ENCODE measurements at regions not wholly inside any gene's neighbourhood (a gene's known extent, or its start where the extent isn't known, plus 50 kb on each side); places are given as distances from the start of the nearest gene placed in this dataset.
"Not testable (repeated sequence)": the region's sequence is repeated elsewhere in the genome, so short reads cannot be mapped to it uniquely, and the experiment has no call there.

DNA sequence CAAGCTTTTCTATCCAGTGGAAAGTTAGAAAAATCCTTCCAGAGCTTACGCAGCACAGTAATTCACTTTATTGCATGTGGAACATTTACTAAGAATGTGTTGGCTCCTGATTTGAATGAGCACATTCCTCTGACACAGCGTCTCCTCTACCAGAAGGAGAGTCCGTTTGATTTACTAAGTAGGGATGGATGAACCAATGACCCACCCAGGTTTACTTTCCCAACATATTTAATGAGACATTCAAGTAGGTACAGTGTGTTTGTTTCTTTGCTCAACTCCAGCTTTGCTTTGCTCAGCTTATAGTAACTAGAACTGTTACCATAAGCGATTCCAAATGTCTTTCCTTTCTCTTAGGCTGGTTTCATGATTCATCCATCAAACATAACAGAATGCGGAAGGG, 161.7 kb downstream of the SMARCA1 start:
- Mint-ChIP-seq H3K4me1 (no peaks in the 10 kb centered on the region), H3K27ac (no peak overlapping the region), H3K27me3 (no peaks in the 10 kb centered on the region), H3K9me3 (no peaks in the 10 kb centered on the region), H3K36me3 (no peaks in the 10 kb centered on the region), H3K4me3 (no peak overlapping the region)
- DNase-seq (ENCODE audit: low spot score in 2 of 2) (no peak), ATAC-seq (ENCODE audit: low read depth) (no peak)

DNA sequence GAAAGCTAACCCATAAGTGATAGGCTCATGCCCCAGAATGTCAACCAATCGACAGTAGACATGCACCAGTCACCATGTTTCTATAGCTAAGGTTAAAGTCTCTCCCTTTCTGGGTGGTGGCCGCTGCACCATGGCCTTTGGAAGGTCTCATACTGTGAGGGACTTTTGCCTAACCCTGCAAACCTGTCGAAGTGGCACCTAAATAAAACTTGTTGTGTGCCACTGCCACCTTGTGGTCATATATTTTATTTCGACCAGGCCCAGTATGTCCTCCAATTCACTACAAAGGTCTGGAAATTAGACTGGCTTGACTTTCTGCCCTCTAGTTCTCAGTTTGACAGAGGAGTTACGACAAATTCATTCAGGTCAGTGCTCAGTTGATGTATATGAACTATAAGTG, 163.1 kb downstream of the SMARCA1 start:
- H3K36me3 Mint-ChIP-seq: no peaks in the 10 kb centered on the region
- ATAC-seq (ENCODE audit: low read depth) (peak; percentile 27), DNase-seq (ENCODE audit: low spot score in 2 of 2) (peak; percentile 7 to 19)
- no peaks in the 10 kb centered on the region for H3K9me3 Mint-ChIP-seq
- H3K4me3 Mint-ChIP-seq: no peak overlapping the region
- H3K4me1 Mint-ChIP-seq: no peaks in the 10 kb centered on the region
- no peaks in the 10 kb centered on the region for H3K27me3 Mint-ChIP-seq
- H3K27ac Mint-ChIP-seq: no peak overlapping the region

DNA sequence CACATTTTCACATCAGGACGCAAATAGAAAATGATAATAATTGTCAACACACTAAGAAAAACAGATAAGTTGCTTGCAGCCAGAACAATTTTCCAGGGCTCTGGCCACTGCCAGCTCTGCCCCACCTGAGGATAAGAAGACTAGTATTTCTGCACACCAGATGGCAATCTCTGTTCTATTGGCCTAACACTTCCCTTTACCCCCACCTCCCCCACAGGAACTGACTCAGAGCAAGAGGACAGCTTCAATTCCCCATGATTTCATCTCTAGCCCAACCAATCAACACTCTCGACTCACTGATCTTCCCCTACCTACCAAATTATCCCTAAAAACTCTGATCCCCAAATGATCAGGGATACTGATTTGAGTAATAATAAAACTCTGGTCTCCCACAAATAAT, 164.0 kb downstream of the SMARCA1 start:
- H3K4me1 Mint-ChIP-seq: no peaks in the 10 kb centered on the region
- H3K36me3 Mint-ChIP-seq: no peaks in the 10 kb centered on the region
- no peak overlapping the region for H3K27ac Mint-ChIP-seq
- H3K4me3 Mint-ChIP-seq: no peak overlapping the region
- H3K9me3 Mint-ChIP-seq: no peaks in the 10 kb centered on the region
- ATAC-seq (ENCODE audit: low read depth) (no peak), DNase-seq (ENCODE audit: low spot score in 2 of 2) (no peak)
- no peaks in the 10 kb centered on the region for H3K27me3 Mint-ChIP-seq

DNA sequence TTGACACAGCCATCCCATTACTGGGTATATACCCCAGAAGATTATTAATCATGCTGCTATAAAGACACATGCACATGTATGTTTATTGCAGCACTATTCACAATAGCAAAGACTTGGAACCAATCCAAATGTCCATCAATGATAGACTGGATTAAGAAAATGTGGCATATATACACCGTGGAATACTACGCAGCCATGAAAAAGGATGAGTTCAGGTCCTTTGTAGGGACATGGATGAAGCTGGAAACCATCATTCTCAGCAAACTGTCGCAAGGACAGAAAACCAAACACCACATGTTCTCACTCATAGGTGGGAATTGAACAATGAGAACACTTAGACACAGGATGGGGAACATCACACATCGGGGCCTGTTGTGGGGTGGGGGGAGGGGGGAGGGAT, 165.9 kb downstream of the SMARCA1 start:
- DNase-seq (ENCODE audit: low spot score in 2 of 2); H3K36me3 Mint-ChIP-seq; H3K4me3 Mint-ChIP-seq; H3K9me3 Mint-ChIP-seq; H3K27ac Mint-ChIP-seq; H3K27me3 Mint-ChIP-seq; H3K4me1 Mint-ChIP-seq; ATAC-seq (ENCODE audit: low read depth): not testable (repeated sequence)

DNA sequence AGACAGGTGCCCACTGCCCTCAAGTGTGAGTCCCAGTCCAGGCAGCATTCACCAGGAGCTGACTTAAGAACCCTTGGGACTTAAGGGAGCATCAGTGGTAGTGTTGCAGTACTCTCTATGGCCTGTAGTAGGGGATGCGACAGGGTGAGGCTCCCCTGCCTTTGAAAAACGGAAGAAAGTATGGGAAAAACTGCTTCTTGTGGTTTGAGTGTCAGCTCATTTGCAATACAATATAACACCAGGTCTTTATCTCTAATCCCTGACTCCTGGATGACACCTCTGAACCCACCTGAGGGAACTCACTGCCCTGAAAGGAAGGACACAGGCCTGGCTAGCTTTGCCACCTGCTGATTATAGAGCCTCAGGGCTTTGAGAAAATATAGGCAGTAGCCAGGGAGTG, 176.0 kb downstream of the SMARCA1 start:
- DNase-seq (ENCODE audit: low spot score in 2 of 2) (no peak), ATAC-seq (ENCODE audit: low read depth) (no peak)
- Mint-ChIP-seq H3K4me1 (no peaks in the 10 kb centered on the region), H3K9me3 (peaks cover 3% of the 10 kb centered on the region), H3K36me3 (no peaks in the 10 kb centered on the region), H3K4me3 (no peak overlapping the region), H3K27ac (no peak overlapping the region), H3K27me3 (no peaks in the 10 kb centered on the region)

DNA sequence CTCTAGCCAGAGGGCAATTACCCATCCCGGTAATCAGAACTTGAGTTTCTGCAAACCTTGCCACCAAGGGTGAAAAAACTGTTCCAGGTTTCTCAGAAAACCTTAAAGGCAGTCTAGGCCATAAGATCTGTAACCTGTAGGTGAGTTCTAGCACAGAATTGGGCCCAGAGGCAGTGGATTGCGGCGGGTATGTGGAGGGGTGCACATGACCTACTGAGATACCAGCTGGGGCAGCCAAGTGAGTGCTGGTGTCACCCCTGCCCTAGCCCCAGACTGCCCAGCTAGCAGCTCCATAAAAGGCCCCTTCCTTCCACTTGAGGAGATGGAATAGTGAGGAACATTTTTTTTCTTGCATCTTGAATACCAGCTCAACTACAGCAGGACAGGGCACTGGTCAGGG, 176.7 kb downstream of the SMARCA1 start:
- Mint-ChIP-seq H3K36me3 (no peaks in the 10 kb centered on the region), H3K27ac (no peak overlapping the region), H3K4me3 (no peak overlapping the region), H3K27me3 (no peaks in the 10 kb centered on the region), H3K4me1 (no peaks in the 10 kb centered on the region), H3K9me3 (peaks cover 3% of the 10 kb centered on the region)
- DNase-seq (ENCODE audit: low spot score in 2 of 2) (no peak), ATAC-seq (ENCODE audit: low read depth) (no peak)

DNA sequence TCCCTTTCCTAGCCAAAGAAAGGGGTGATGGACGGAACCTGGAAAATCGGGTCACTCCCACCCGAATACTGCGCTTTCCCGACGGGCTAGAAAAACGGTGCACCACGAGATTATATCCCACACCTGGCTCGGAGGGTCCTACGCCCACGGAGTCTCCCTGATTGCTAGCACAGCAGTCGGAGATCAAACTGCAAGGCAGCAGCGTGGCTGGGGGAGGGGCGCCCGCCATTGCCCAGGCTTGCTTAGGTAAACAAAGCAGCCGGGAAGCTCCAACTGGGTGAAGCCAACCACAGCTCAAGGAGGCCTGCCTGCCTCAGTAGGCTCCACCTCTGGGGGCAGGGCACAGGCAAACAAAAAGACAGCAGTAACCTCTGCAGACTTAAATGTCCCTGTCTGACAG, 186.0 kb downstream of the SMARCA1 start:
- not testable (repeated sequence) for H3K4me3 Mint-ChIP-seq

DNA sequence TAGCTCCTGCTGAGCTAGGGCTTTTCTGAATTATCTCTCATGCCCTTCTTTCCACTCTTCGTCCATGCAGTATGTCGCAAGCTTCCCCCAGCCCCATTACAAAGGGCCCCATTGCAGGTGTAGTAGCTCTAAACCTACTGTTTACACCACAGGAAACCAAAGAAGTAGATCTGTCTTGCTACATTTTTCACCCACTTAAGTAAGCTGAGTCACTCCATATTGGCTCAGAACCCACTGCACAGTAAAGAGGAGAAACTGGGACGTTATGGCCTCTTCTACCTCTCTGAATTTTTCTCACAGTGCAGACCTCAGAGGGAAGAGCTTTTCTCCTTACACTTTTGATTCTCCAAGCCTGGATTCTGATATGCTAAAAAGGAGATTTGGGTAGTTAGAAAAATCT, 200.2 kb downstream of the SMARCA1 start:
- Mint-ChIP-seq H3K36me3 (no peaks in the 10 kb centered on the region), H3K4me1 (no peaks in the 10 kb centered on the region), H3K9me3 (no peaks in the 10 kb centered on the region), H3K4me3 (no peak overlapping the region), H3K27ac (no peak overlapping the region), H3K27me3 (no peaks in the 10 kb centered on the region)
- no peak for ATAC-seq (ENCODE audit: low read depth)
- DNase-seq (ENCODE audit: low spot score in 2 of 2): no peak

More for the DNA sequence above, 186.0 kb downstream of the SMARCA1 start:
- not testable (repeated sequence) for H3K27ac Mint-ChIP-seq; H3K27me3 Mint-ChIP-seq; H3K9me3 Mint-ChIP-seq; H3K36me3 Mint-ChIP-seq; ATAC-seq (ENCODE audit: low read depth); H3K4me1 Mint-ChIP-seq; DNase-seq (ENCODE audit: low spot score in 2 of 2)

DNA sequence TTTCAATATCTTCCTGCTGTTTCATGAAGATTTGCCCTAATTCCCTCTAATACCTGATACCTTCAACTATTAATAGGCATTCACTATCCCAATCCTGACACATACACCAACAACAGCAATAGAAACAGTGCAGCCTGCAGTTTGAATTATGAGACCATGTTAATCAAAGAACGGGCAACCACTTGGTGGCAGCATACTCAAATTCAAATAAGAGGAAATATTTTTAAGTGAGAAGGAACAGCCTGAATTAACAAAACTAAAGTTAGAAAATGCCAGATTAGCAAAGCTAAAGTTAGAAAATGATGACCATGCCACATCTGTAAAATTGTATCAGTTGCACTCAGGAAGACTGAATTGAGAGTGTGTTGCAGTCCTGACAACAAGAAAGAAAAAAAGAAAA, 204.9 kb downstream of the SMARCA1 start:
- no peak for ATAC-seq (ENCODE audit: low read depth)
- DNase-seq (ENCODE audit: low spot score in 2 of 2): no peak
- Mint-ChIP-seq H3K27ac (no peak overlapping the region), H3K36me3 (no peaks in the 10 kb centered on the region), H3K4me1 (no peaks in the 10 kb centered on the region), H3K27me3 (no peaks in the 10 kb centered on the region), H3K9me3 (no peaks in the 10 kb centered on the region), H3K4me3 (no peak overlapping the region)

DNA sequence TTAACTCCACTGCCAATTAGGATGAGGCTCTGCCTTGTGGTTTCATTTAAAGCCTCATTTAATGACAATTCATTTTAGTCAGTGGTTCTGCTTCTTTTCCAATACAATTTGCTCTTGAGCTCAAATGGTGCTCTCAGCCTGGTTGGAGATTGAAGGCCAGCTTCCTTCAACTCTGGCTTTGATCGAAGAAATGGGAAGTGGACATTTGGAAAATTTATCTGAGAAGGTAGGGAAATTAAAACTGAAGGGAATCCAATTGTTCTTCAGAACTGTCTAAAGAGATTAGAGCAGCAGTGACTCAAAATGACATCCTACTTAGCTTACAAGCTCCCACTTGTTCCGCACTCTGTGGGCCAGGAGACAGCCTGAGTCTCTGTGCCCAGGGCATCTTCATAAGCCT, 206.8 kb downstream of the SMARCA1 start:
- H3K27ac Mint-ChIP-seq: no peak overlapping the region

DNA sequence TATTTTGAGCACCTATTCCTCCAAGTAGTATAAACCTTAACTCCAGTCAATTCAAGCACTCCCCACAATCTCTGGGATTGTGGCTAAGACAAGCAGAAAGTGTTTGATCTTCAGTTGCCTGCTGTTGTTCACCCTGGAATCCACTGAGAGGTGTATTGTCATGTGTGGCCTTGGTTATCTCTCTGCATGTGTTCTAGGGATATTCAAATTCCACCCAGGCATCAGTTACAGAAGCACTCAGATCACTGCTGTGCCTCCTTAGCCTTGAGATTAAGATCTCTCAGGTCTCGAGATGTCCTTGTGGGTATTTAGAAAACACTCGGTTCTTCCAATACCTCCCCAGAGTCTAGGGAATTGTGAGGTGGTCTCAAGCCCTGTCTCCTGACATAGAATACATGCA, 213.3 kb downstream of the SMARCA1 start:
- Mint-ChIP-seq H3K27me3 (no peaks in the 10 kb centered on the region), H3K36me3 (no peaks in the 10 kb centered on the region), H3K9me3 (peaks cover 1% of the 10 kb centered on the region), H3K4me3 (no peak overlapping the region), H3K27ac (no peak overlapping the region), H3K4me1 (no peaks in the 10 kb centered on the region)
- ATAC-seq (ENCODE audit: low read depth) (no peak), DNase-seq (ENCODE audit: low spot score in 2 of 2) (no peak)

More for the DNA sequence above, 206.8 kb downstream of the SMARCA1 start:
- Mint-ChIP-seq H3K27me3 (no peaks in the 10 kb centered on the region), H3K9me3 (no peaks in the 10 kb centered on the region), H3K36me3 (no peaks in the 10 kb centered on the region), H3K4me1 (no peaks in the 10 kb centered on the region), H3K4me3 (no peak overlapping the region)
- ATAC-seq (ENCODE audit: low read depth) (no peak), DNase-seq (ENCODE audit: low spot score in 2 of 2) (no peak)

DNA sequence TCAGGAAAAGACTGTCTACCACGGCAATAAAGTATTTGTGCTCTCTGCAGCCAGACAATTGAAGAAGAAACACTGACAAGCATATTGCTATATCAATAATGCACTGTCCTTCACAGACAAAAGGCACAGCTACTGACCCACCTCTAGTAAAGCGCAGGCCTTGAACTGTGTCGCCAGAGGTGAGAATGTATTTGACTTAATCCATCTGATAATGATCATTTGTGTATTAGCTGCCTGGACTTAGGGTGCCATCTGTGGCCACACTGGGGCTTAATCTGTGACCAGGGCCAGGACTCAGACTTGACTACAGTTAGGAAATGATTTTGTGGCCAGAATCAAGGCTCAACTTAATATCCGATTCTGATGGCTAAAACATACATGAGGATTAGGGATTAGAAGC, 260.4 kb downstream of the SMARCA1 start:
- no peak for DNase-seq (ENCODE audit: low spot score in 2 of 2)
- H3K4me1 Mint-ChIP-seq: no peaks in the 10 kb centered on the region
- no peaks in the 10 kb centered on the region for H3K27me3 Mint-ChIP-seq
- H3K9me3 Mint-ChIP-seq: peaks cover 1% of the 10 kb centered on the region
- no peak for ATAC-seq (ENCODE audit: low read depth)
- H3K27ac Mint-ChIP-seq: no peak overlapping the region
- no peaks in the 10 kb centered on the region for H3K36me3 Mint-ChIP-seq
- no peak overlapping the region for H3K4me3 Mint-ChIP-seq

DNA sequence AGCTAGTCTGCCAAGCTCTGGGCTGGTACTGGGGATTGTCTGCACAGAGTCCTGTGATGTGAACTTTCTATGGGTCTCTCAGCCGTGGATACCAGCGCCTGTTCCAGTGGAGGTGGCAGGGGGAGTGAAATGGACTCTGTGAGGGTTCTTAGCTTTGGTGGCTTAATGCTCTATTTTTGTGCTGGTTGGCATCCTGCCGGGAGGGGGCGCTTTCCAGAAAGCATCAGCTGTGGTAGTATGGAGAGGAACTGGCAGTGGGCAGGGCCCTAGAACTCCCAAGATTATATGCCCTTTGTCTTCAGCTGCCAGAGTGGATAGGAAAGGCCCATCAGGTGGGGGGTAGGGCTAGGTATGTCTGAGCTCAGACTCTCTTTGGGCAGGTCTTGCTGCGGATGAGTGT, 267.8 kb downstream of the SMARCA1 start:
- ATAC-seq (ENCODE audit: low read depth); H3K36me3 Mint-ChIP-seq; H3K4me3 Mint-ChIP-seq; DNase-seq (ENCODE audit: low spot score in 2 of 2); H3K9me3 Mint-ChIP-seq; H3K27me3 Mint-ChIP-seq; H3K27ac Mint-ChIP-seq; H3K4me1 Mint-ChIP-seq: not testable (repeated sequence)

DNA sequence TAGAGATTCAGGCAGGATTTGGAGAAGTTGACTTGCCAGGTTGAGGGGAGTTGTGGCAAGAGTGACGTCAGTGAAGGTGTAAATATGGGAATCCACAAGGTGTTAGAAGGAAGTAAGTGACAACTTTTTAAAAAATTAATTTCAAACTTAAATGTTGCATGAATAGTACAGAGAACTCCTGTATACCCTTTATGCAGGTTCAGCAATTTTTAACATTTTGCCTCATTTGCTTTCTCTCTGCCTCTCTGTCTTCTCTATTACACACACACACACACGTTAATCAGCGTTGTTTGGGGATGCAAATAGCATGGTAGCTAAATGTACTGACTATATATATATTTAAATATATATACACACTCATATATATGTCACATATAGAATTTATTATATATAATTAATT, 273.7 kb downstream of the SMARCA1 start:
- Mint-ChIP-seq H3K4me3 (no peak overlapping the region), H3K27me3 (no peaks in the 10 kb centered on the region), H3K9me3 (peaks cover 2% of the 10 kb centered on the region), H3K27ac (no peak overlapping the region), H3K4me1 (no peaks in the 10 kb centered on the region), H3K36me3 (no peaks in the 10 kb centered on the region)
- ATAC-seq (ENCODE audit: low read depth) (no peak), DNase-seq (ENCODE audit: low spot score in 2 of 2) (no peak)

DNA sequence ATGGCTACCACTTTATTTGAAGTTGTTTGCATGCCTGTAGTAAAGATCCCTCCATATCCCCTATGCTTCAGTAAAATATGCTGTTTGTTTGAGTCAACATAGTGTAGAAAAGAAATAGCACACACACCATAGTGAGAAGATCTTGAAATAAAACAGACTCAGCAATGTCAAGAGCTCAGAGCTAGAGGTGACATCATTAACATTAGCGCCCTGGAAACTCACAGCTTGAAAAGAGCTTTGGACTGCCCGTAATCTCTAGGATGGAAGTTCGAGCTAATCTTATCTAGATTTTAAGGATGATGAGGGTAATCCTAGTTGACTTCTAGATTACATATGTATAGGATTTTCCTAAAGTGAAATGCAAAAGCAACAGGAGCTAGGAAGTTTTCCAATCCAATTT, 275.6 kb downstream of the SMARCA1 start:
- Mint-ChIP-seq H3K36me3 (no peaks in the 10 kb centered on the region), H3K27ac (no peak overlapping the region), H3K27me3 (no peaks in the 10 kb centered on the region), H3K9me3 (no peaks in the 10 kb centered on the region), H3K4me3 (no peak overlapping the region), H3K4me1 (no peaks in the 10 kb centered on the region)
- ATAC-seq (ENCODE audit: low read depth): no peak
- DNase-seq (ENCODE audit: low spot score in 2 of 2): no peak

DNA sequence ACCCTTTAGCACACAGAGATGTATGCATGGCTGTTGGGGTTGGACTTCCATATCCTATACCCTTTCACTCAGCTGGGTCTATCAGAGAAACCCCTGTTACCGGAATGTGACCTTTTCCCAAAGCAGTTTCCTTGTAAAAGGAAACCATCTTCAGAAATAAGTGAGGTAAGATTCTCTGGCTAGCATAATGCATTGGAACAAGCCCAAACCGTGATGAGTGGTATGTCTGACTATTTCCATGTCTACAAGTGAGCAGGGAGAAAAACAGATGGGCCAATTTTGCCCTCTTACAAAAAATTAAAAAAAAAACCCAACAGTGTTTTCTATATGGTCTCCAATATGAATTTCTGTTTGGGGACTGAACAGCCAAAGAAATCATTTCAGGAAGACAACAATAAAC, 283.9 kb downstream of the SMARCA1 start:
- Mint-ChIP-seq H3K36me3 (no peaks in the 10 kb centered on the region), H3K27me3 (no peaks in the 10 kb centered on the region), H3K4me3 (no peak overlapping the region), H3K4me1 (no peaks in the 10 kb centered on the region), H3K27ac (no peak overlapping the region), H3K9me3 (peaks cover 1% of the 10 kb centered on the region)
- DNase-seq (ENCODE audit: low spot score in 2 of 2) (no peak), ATAC-seq (ENCODE audit: low read depth) (no peak)
